Liver (tissue), 3 donors: ENCODE measurements at regions not wholly inside any gene's neighbourhood (a gene's known extent, or its start where the extent isn't known, plus 50 kb on each side); places are given as distances from the start of the nearest gene placed in this dataset.

ENCODE experiments used
- EGR1 ChIP-seq, 2 donors: IDR thresholded peaks; 2 replicates each; pipeline ENCODE4 v1.6.1; 2016 to 2018; ENCODE audit warnings: antibody characterized with exemption in 2 of 2, low read depth in 2 of 2
- FOXA1 ChIP-seq: IDR thresholded peaks from 2 replicates; pipeline ENCODE4 v1.6.1; 2016; ENCODE audit warnings: antibody characterized with exemption
- GABPA ChIP-seq, 2 donors: IDR thresholded peaks in 1 of 2; conservative IDR thresholded peaks in 1 of 2; 2 replicates each; pipeline ENCODE4 v1.6.1; 2016; ENCODE audit warnings: antibody characterized with exemption in 2 of 2, mild to moderate bottlenecking in 1 of 2, moderate library complexity in 1 of 2
- SP1 ChIP-seq: IDR thresholded peaks from 2 replicates; pipeline ENCODE4 v1.6.1; 2018; ENCODE audit warnings: antibody characterized with exemption, mild to moderate bottlenecking
- YY1 ChIP-seq: IDR thresholded peaks from 2 replicates; pipeline ENCODE4 v1.6.1; 2016; ENCODE audit warnings: antibody characterized with exemption, mild to moderate bottlenecking
- TF ChIP-seq, protein P1 (sequence below): IDR thresholded peaks from 2 replicates; pipeline ENCODE4 v1.6.1; 2016; ENCODE audit warnings: antibody characterized with exemption, mild to moderate bottlenecking
- TF ChIP-seq, protein P2 (sequence below): IDR thresholded peaks from 2 replicates; pipeline ENCODE4 v1.6.1; 2016; ENCODE audit warnings: antibody characterized with exemption
- TF ChIP-seq, protein P3 (sequence below): fragments of 150-350 bp; IDR thresholded peaks from 2 replicates; pipeline ENCODE4 v1.5.1; 2017; ENCODE audit warnings: improper control_type of control experiment, low read depth, low read length; ENCODE audit not compliant: missing input control
- TF ChIP-seq, protein P4 (sequence below): IDR thresholded peaks from 2 replicates; pipeline ENCODE4 v1.6.1; 2016; ENCODE audit warnings: antibody characterized with exemption
- donor health status: healthy.
- donor health status: healthy.

DNA sequence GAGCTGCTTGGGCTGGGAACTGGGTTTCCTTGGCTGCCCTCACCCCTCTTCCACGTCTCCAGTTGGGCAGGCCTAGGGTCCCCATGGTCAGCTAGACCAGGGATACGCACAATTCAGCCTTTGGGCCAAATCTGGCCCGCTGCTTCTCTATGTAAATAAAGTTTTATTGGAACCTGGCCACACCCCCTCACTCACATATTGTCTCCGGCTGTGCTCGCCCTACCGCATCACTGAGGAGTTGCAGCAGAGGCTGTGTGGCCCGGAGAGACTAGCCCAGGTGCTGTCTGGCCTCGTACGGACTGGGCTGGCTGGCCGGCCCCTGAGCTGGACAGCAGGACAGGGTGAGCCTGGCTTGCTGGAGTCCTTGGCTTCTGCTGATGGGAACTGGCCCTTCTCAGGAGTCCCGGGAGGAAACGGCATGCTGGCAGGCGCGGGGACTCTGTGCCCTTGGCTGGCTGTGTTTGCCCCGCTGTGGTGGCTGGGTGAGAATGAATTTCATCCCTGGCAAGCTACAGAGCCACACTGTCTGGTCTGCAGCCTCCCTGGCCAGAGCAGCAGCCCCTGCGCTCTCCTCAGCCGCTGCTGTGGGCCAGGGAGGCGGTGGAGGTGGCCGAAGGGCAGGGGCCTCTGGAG, 82.0 kb downstream of the ENGASE start:
- TF ChIP-seq FOXA1: no peak
- TF ChIP-seq, protein P1, sequence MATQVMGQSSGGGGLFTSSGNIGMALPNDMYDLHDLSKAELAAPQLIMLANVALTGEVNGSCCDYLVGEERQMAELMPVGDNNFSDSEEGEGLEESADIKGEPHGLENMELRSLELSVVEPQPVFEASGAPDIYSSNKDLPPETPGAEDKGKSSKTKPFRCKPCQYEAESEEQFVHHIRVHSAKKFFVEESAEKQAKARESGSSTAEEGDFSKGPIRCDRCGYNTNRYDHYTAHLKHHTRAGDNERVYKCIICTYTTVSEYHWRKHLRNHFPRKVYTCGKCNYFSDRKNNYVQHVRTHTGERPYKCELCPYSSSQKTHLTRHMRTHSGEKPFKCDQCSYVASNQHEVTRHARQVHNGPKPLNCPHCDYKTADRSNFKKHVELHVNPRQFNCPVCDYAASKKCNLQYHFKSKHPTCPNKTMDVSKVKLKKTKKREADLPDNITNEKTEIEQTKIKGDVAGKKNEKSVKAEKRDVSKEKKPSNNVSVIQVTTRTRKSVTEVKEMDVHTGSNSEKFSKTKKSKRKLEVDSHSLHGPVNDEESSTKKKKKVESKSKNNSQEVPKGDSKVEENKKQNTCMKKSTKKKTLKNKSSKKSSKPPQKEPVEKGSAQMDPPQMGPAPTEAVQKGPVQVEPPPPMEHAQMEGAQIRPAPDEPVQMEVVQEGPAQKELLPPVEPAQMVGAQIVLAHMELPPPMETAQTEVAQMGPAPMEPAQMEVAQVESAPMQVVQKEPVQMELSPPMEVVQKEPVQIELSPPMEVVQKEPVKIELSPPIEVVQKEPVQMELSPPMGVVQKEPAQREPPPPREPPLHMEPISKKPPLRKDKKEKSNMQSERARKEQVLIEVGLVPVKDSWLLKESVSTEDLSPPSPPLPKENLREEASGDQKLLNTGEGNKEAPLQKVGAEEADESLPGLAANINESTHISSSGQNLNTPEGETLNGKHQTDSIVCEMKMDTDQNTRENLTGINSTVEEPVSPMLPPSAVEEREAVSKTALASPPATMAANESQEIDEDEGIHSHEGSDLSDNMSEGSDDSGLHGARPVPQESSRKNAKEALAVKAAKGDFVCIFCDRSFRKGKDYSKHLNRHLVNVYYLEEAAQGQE: no peak
- TF ChIP-seq, protein P2, sequence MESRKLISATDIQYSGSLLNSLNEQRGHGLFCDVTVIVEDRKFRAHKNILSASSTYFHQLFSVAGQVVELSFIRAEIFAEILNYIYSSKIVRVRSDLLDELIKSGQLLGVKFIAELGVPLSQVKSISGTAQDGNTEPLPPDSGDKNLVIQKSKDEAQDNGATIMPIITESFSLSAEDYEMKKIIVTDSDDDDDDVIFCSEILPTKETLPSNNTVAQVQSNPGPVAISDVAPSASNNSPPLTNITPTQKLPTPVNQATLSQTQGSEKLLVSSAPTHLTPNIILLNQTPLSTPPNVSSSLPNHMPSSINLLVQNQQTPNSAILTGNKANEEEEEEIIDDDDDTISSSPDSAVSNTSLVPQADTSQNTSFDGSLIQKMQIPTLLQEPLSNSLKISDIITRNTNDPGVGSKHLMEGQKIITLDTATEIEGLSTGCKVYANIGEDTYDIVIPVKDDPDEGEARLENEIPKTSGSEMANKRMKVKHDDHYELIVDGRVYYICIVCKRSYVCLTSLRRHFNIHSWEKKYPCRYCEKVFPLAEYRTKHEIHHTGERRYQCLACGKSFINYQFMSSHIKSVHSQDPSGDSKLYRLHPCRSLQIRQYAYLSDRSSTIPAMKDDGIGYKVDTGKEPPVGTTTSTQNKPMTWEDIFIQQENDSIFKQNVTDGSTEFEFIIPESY: no peak
- TF ChIP-seq GABPA (IDR thresholded peaks at IDR 0.05 in 1 of 2, conservative IDR thresholded peaks at IDR 0.05 in 1 of 2): no peak
- TF ChIP-seq, protein P3, sequence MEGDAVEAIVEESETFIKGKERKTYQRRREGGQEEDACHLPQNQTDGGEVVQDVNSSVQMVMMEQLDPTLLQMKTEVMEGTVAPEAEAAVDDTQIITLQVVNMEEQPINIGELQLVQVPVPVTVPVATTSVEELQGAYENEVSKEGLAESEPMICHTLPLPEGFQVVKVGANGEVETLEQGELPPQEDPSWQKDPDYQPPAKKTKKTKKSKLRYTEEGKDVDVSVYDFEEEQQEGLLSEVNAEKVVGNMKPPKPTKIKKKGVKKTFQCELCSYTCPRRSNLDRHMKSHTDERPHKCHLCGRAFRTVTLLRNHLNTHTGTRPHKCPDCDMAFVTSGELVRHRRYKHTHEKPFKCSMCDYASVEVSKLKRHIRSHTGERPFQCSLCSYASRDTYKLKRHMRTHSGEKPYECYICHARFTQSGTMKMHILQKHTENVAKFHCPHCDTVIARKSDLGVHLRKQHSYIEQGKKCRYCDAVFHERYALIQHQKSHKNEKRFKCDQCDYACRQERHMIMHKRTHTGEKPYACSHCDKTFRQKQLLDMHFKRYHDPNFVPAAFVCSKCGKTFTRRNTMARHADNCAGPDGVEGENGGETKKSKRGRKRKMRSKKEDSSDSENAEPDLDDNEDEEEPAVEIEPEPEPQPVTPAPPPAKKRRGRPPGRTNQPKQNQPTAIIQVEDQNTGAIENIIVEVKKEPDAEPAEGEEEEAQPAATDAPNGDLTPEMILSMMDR: no peak
- TF ChIP-seq EGR1 (IDR thresholded peaks at IDR 0.05; ENCODE audit: low read depth in 2 of 2): no peak
- no peak for TF ChIP-seq YY1
- TF ChIP-seq, protein P4, sequence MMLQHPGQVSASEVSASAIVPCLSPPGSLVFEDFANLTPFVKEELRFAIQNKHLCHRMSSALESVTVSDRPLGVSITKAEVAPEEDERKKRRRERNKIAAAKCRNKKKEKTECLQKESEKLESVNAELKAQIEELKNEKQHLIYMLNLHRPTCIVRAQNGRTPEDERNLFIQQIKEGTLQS: no peak
- TF ChIP-seq SP1: no peak
